Activated CD8-positive, alpha-beta memory T cell treated with anti-CD3 and anti-CD28 coated beads for 24 hours (primary cell): ENCODE measurements at regions not wholly inside any gene's neighbourhood (a gene's known extent, or its start where the extent isn't known, plus 50 kb on each side); places are given as distances from the start of the nearest gene placed in this dataset.

ENCODE experiments used
- DNase-seq: peaks from one replicate; pipeline ENCODE4 v3.0.0-alpha.2; 2020

DNA sequence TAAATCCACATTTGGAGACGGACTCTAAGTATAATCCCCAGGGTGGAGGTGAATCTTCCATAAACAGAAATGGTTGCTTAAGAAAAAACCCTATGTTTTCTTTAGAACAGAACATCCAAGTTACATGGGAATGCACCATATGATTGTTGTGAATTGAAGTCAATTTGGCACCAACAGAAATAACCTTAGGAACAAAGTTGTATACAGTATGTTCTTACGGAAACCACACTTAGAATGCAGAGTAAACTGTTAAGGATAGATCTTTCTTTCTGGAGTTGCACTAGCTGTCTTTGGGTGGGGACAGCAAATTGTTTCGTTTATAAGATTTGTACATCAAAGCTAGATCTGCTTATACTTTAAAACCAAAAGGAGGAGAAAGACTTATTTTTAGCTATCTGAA is 316.4 kb downstream of the PTEN start:
- DNase-seq = no peak

DNA sequence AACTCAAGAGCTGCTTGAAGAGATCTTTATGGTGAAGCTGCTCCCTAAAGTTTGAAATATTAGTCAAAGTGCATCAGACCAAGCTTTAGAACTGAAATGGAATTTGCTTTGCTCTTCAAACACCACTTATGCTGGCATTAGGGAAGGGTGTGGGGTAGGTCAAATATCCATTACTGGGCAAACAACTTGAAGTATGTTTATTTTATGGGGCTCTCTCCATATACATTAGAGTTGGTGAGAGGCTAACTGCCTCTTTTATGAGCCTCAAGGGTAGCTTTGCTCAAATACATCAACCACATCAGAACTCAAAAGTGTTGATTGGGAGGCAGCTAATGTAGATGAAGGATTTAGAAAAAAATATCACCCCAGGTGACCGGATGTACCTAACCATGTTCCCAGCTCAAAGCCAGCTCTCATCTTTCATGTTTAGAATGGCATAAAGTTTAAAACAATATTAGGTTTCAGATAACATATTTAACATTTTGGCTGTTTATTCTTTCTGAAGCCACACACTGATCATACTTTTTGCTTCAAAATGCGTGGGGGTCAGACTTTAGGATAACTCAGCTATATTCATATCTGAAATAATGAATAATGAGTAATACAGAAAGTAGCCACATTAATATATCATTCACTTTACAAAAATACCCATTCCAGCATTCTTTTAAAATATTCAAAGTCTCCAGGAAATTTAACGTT is 318.6 kb downstream of the PTEN start:
- no peak for DNase-seq

DNA sequence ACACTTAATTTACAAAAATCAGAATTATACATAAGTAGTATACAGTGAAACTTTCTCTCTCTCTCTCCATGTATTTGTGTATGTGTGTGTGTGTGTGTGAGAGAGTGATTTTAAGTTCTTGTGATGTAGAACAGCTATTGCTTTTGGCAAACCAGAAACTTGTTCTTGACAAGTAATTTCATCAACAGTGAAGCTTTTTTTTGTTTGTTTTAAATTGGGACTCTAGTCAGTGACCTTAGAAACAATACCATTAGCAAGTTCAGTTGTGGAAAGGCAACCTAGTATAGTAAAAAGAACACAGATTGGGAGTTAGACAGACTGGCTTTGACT is 319.1 kb downstream of the PTEN start:
- DNase-seq = no peak

DNA sequence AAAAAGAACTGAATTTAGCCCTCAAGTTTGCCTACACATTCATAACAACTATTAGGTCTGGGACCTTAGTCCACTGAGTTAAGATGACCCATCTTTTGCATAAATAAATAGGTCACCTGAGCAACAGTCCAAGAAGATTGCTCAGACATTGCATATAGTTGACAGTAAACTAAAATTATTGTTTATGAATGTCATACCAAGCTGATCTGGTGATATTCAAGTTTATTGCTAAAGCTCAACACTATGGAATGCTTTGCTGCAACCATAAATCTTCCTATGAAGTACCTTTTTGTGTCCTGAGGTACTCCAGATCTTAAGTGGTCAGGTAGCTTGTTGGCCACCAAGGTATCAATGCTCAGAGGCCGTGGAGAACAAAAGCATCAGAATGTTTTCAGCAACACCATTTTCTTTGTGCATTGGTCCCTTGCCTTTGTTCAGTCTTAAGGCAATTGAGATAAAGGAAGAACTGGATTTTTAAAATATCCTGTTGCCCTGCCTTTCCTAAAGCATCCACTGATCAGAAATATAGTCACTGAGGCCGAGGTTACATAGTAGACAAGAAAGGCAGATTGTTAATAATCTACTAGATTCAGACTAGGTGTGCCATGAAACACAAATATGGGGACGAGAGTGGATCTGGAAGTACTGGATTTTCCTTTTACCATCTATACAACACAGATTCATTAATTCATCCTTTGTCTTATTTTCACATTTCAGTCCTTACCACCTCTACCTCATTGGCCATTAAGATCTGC is 321.3 kb downstream of the PTEN start:
- no peak for DNase-seq

DNA sequence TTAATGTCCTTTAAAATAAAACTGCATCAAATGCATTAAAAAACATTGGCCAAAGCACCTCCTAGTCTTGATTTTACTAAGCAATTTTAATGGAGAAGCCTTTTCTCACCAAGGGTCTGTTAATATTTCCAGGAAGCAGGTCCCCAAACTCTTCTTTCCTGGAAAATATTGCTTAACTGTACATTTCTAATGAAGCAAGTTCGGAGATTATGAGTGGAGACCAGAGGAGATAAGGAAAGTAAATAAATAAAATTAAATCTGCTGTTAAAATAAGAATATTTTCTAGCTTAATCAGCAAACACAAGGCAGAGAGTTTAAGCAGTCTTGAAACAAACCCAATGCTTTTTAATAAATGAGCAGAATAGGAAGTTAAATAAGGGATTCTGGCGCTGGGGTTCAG is 322.4 kb downstream of the PTEN start:
- no peak for DNase-seq

DNA sequence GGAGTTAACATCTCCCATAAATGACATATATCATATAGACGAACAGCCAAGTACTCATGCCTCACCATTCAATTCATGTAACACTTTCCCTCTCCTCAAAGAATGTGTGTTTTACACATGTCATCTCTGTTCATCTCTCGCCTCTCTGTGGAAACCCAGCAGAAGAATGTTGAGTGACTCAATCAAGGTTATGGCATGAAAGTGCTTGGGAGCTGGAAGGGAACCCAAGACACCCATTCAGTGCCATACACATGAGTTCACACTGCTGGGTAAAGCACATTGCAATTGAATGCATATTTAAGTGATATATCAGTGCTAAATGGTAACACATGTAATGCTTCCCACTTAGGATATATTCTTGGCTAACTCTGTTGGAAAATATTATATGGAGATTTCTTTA is 322.9 kb downstream of the PTEN start:
- DNase-seq = no peak

DNA sequence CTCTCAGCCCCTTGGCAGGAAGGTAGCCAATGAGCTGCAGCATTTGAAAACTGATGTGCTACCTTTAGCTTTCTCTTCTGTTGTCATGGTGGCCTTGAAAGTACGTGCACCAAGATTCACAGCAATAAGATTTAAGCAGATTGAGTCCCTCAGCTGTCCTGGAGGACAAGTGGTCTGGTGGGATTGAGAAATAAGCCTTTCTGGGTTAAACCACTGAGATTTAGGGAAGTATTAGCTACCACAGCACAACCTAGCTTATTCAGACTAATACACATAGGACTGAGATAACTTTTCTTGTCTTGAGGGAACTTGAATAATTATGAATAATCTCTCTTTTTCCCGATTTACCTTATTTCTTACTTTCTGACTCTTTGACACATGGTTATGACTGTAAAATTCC is 324.0 kb downstream of the PTEN start:
- DNase-seq = no peak

DNA sequence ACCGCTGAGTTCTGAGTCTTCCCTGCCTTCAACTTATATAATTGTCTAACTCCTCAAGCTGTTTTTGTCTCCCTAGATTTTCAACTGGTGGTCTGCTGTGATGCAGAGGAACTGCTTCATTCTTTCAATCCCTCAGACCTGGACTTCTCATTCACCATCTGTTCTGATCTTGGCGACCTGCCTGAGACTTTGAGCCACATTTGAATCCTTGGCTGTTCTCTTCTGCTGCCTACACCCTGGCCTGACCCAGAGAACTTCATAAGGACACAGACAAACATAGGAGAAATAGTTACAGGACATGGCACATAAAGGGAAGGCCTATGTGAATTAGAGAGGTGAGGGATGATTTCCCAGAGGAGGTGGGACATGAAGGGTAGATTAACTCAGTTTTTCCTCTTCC is 326.7 kb downstream of the PTEN start:
- no peak for DNase-seq

DNA sequence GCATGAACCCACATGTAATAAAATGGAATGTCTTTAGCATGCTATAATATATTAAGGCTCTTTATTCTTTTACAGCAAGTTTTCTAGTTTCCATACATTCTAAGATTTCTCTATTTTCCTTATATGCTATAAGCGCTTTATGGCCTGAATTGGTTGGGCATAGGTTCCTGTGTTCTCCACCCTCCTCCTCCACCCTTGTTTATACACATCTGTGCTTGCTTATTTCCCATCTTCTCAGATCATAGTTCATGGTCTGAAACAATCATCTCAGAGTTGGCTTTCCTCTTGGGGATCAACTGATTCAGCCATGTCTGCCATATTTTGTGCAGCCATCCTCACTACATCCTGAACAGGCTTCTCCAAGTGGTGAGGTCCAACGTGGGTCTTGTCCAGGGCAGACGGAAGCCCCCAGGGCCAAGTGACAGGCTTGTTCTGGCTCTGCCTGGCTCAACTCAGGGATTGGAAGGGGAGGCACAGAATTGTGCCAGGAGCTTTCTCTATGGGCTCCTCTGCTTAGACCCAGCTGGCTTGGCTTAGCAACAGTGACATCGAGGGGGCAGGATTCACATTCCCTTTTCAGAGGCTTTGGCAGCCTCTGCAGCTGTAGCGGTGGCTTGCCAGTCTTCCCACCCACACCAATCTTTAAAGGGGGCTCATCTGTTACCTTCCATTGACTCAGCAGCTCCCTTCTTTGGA is 327.3 kb downstream of the PTEN start:
- DNase-seq = no peak

DNA sequence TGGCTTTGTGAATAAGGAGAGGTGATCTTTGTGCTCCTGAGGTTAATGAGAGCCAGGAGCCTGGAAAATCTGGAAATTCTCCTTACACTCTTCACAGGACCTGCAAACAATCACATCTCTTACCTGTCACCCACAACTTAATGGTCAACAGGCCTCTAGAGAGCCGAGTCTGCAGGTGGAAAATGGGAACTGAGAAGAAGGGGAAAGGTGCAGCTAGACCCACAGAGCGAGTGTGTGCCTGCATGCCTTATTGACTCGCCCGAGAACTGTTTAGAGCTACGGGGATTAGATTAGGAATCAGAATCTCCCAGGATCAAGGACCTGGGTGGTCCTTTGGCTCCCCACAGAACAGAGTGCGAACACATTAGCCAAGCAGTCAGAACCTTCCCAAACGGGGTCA is 329.6 kb downstream of the PTEN start:
- no peak for DNase-seq

DNA sequence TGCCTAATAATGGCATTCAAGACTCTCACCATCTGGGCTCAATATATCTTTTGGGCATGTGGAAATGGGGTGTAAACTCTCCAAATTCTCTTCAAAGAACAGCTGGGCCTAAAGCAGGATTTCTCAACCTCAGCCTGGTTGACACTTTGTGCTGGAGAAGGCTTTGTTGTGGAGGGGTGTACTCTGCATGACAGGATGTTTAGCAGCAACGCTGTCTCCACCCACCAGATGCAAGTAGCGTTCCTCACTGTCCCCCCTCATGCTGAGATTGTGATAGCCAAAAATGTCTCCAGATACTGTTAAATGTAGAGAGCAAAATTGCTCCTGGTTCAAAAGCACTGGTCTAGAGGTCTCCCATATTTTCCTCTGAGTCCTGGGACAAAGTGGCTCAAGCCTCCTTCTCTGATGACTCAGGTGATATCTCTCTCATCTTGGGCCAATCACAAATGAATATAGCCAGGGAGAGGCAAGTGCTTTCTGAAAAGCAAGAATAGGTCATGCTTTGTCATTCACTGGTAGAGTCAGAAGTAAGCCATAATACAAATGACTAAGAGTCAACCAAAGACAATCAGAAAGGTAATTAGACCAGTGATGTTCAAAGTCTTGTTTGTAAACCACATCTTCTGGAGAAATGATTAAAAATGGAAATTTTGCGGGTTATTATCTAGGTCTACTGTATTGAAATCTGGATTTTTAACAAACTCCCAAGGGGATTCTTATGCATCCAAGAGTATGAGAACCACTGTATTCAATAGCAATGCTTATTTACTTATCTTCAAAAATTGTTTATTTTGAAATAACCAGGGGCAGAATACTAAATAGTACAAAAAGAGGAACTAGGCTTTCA is 330.8 kb downstream of the PTEN start:
- peak; percentile 62 for DNase-seq

DNA sequence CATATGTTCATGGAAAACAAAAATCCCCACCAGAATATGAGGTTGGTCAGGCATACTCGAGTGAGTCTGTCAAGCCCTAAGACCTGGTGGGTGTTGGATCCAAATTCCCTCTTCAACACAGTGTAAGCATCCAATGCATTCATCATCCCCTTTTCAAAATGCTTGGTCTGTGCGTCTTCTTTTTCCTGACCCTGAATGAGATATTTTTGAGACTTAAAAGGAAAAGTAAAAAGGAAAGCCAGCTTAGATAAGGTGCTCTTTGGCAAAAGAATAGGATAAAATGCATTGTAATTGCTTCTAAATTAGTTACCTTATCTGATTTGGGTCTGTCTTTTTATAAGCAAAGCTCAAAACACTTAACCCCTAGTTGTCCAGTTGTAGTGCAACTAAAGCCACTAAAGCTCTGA is 331.5 kb downstream of the PTEN start:
- no peak for DNase-seq

DNA sequence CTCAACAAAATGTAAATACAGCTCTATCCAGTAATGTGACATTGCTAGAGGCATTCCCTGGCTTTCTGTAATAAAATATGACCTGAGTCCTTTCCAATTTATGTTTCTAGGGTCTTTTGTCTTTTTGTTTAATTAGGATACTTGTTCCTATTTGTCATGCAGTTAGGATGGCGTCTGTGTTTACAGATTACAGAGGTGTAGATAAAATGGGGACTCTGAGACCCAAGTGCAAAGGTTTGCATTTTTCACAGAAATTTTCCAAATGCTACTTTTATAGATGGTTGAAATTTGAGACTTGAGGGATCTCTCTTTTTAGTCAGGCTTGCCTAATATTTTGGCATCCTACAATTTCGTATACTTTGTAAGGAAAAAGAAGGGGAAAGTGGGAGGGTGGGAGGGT is 332.4 kb downstream of the PTEN start:
- no peak for DNase-seq

DNA sequence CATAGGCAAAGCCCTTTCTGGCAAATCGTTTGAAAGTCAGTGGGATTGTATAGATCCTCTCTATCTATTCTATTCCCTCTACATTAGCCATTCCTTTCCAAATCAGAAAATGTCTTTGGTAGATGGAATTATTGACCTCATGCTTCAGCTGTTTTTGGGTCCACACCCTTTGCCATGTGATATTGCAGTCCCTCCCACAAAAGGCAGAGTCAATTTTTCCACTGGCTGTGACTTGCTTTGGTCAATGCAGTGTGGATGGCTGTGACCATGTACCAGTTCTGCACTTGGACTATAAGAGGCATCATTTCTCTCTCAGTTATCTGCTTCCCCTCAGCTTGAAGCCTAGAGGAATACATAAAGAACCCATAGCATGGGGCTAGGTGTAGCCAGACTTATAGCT is 332.9 kb downstream of the PTEN start:
- no peak for DNase-seq

DNA sequence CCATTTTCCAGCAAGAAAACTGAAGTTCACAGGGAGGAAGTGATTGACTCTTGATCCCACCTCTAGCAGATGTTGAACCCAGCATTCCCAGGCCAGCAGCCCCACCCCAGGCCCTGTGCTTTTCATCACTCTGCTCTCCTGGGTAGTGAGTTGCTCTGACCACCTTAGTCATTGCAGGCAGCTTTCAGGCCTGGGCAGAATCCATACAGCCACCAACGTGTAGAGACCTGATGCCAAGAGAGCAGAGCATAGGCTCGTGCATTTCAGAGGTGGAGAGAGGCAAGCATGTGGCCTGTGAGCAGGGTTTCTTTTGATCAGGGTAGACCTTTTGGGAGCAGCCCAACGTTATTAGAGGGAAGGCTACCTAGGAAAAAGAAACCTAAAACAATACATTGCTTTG is 334.6 kb downstream of the PTEN start:
- no peak for DNase-seq

DNA sequence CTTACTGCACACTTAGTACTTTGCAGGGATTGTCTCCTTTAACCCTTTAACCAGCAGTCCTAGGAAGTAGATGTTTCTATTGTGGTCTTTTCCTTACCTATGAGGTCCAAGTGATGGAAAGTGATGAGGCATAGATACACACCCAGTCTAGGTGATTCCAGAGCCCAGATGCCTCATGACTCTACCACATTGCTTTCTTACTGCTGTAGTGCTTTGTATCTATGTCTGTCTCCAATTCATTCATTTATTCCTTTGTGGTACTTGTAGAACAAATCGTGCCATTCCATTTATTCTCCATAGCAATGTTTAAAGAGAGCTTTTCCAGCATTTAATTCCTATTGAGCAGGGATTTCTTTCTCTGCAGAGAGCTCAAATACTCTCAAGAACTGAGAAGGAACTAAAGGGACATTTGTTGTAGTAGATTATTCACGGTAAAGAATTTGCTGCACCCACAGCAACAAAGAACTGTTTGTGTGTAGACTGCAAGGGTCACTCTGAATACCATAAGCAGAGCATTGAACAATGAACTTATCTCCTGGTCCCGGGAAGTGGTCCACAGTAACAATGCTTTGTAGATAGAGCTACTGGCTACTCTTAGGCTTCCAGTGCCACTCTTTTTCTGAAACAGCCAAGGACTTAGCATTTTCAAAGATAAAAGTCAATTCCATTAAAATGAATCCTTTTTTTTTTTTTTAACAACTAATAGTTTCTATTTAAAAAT is 337.0 kb downstream of the PTEN start:
- no peak for DNase-seq

DNA sequence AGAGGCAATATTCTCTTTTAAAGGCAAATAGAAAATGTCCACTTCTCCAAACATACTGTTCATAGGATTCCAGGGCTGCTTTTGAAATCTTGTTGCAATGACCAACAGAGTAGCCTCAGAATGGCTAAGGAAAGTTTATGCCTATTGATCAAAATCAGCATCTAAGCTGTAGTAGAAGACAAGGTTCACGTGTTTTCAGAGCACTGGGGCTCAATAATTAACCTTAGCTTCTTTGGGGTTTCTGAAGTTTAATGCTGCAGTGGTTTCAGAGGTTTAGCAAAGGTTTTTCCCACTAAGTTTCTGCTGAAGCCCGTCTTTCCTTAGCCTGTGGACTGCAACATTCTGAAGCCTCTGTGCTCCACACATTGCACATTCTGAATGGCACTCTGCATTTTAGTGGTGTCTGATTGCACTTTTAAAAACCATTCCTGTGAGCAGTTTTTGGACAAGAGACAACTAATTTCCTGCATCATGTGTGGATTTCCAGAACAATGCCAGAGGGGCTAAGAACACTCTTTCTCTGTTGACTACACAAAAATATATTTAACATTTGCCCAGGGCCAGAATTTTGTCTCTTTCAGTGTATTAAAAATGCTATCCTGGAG is 342.5 kb downstream of the PTEN start:
- DNase-seq = no peak

DNA sequence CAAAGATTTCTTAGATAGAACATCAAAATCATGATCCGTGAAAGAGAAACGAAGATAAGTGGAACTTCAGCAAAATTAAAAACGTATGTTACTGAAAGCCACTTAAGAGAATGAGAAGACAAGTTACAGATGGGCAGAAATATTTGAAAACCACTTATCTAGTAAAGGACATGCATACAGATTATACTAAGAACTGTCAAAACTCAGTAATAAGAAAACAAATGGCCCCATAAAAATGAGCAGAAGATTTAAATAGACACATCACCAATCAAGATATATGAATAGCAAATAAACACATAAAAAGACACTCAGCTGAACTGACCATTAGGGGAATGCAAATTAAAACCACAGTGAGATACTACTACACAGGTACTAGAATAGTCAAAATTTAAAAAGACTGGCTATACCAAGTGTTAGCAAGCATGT is 343.7 kb downstream of the PTEN start:
- DNase-seq = no peak

DNA sequence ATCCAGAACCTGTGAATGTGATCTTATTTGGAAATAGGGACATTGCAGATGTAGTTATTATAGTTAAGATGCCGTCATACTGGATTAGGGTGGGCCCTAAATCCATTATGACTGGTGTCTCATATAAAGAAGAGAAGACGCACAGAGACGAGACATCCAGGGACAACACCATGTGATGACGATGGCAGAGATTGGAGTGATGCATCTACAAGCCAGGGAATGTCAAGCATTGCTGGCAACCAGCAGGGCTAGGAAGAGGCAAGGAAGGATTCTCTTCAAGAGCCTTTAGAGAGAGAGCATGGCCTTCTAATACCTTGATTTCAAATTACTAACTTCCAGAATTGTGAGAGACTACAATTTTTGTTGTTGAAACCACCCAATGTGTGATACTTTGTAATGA is 345.8 kb downstream of the PTEN start:
- DNase-seq = no peak

DNA sequence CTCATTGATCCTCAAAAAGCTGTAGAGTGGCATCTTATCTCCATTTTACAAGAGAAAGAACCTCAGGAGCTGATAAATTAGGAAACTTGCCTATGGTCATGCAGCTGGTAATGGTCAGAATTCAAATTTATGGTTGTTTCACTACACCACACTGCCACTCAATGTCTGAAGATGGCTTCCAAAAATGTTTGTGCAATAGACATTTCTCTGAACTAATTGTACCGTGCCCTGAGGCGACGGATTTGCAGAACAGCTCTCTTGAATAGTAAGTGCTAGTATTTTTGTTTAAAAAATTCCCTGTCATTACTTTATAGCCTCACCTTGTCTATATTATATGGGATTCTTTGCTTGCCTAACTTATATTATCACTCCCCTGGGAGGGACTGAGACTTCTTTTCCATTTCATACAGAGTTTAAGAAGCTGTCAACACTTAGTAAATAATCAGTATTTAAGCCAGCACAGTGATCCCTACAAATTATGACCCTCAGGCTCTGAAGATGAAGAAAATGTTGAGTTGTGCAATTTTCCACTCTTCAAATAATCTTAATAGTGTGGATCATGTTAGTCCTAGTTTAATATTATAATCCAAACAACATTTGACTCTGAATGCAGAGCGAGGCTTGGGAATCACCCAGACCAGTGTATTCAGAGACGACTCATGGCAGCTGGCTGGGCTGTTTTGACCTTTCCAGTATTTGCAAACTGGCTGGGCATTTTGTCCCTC is 346.6 kb downstream of the PTEN start:
- DNase-seq = no peak

DNA sequence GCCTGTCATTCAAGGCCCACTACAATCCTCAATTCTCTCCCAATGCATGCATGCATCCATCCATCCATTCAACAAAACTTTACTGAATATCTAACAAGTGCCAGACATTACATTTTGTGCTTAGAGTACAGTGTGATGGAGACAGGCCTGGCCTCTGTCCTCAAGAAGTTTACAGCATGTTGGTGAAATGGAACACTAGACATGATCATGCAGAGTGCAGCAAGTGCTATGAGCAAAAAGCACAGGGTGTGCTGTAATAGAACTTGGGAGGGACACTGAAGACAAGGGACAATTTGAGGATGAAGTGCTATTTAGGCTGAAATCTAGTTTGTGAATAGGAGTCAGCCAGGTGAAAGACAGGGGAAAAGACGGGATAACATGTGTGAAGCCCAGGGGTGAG is 347.8 kb downstream of the PTEN start:
- DNase-seq = no peak

DNA sequence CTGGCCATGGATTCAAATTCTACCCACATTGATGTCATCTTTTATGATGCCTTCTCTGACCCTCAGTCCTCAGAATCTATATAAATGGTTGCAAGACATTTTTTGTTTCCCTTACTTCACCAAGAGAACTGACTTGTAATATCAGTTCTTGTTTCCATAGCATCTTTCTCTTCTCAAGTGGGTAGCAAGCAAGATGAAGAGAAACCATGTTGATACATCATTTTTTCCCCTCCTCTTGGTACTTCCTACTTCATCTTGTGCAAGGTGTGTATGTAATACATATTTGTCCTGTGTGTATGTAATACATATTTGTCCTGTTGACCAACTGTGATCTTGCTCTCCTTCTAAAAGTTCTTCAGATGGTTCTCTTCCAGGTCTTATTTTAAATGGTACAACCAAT is 348.6 kb downstream of the PTEN start:
- no peak for DNase-seq
